GM21786 (cell line): ENCODE measurements at regions not wholly inside any gene's neighbourhood (a gene's known extent, or its start where the extent isn't known, plus 50 kb on each side); places are given as distances from the start of the nearest gene placed in this dataset.

Experiments used
- ATAC-seq: cut with Tn5 transposase; IDR thresholded peaks from one replicate; pipeline ENCODE4 v1.9.1; 2021; ENCODE audit not compliant: unreplicated experiment

DNA sequence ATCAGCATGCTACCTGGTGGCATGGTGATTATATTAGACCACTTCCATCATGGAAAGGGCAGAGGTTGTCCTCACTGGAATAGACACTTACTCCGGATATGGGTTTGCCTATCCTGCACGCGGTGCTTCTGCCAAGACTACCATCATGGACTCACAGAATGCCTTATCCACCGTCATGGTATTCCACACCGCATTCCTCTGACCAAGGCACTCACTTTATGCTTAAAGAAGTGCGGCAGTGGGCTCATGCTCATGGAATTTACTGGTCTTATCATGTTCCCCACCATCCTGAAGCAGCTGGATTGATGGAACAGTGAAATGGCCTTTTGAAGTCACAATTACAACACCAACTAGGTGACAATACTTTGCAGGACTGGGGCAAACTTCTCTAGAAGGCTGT lies 109.2 kb upstream of the DRD2 start:
- no peak for ATAC-seq

DNA sequence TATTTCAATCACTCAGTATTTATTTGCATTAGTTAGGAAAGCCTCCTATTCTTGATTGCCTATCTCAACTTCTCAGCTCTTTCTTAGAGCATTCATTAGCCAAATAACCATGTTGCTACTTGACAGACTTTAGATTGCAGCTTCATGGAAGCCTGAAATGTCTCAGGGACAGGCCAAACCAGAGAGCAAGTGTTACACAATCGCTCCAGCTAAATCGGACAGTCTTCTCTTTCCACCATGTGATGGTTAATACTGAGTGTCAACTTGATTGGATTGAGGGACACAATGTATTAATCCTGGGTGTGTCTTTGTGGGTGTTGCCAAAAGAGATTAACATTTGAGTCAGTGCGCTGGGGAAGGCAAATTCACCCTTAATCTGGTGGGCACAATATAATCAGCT lies 106.5 kb upstream of the DRD2 start:
- no peak for ATAC-seq

DNA sequence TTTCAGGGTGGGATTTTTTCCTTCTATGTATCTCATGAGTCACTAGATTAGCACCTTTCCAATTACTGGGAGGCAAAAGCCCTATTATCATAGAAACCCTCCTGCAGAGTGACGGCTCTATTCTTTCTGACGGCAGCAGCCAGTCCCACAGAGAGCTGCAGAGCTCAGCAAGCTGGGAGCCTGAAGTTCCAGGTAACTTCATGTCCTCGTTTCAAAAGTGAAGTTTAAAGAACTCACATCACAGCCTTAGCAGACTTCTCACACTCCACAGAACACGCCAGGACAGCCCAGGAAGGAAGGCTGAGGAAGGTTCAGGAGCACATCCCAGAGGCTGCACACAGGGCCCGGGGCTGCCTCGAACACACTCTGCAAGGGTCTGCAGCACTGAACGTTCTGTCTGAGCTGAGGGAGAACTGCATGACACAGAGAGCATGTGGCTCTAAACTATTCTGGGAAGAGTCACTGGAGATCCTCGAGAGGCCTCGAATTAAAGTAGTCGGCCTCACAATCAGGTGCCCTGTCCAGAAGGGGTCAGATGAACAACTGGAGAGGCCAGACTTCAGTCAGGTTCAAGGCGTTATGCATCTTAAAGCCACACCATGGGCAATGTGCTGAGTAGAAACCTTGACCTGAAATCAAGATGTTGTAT lies 104.2 kb upstream of the DRD2 start:
- ATAC-seq, result no peak

- ATAC-seq, result no peak
Measured at GRCh38 chr11:113578715-113579250, 103.6 kb upstream of the DRD2 start.

GRCh38 chr11:113578033-113578380 lies 102.8 kb upstream of the DRD2 start:
- ATAC-seq, result no peak

DNA sequence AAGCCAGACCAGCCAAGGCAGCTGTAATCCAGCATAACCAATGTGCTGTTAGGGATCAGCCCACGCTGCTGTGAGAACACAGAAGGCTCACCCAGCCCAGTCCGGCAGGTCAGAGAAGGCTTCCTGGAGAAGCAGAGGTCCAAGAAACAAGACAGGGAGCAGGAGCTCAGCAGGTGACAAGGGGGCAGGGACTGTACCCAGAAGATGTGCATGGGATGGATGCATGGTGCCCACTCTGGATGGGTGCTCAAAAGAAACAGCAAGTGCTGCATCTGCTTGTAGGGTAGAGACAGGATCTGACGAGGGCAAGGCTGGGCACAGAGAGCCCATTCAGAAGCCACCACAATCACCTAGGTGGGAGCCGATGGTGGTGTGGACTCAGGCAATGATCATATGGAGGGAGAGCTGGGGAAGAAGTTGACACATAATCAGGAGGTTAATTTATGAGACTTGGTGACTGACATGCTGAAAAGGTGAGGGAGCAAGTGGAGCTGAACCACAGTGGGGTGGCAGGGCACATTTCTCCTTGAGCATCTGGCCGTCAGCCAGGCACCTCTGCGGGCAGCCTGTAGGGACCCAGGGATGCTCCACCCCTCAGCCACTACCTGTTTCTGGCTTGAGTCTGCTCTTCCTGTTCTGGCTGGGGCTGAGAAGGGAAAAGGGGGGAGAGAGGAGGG lies 102.3 kb upstream of the DRD2 start:
- ATAC-seq, result no peak

- ATAC-seq, result no peak
Measured at GRCh38 chr11:113574586-113574985, 99.4 kb upstream of the DRD2 start.

- ATAC-seq, result no peak
Measured at GRCh38 chr11:113574171-113574570, 99.0 kb upstream of the DRD2 start.

GRCh38 chr11:113572136-113572735 lies 97.0 kb upstream of the DRD2 start:
- no peak for ATAC-seq

DNA sequence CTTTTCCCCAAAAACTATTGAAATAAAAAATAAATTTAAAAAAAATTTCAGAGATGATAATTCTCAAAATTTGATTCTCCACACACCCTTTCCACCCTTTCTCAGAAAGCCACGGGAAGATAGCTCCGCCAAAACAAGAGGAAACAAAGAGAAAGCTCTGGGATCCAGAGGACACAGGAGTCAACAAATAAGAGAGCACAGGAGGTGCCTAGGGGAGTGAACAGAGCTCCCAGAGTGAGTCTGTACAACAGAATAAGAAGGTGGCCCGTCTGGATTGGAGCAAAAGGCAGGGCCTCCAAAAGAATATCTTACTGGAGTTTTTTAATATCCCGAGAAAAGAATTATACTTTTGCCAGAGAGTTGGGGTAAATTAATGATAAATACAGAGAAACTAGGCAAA lies 96.3 kb upstream of the DRD2 start:
- ATAC-seq, result no peak

DNA sequence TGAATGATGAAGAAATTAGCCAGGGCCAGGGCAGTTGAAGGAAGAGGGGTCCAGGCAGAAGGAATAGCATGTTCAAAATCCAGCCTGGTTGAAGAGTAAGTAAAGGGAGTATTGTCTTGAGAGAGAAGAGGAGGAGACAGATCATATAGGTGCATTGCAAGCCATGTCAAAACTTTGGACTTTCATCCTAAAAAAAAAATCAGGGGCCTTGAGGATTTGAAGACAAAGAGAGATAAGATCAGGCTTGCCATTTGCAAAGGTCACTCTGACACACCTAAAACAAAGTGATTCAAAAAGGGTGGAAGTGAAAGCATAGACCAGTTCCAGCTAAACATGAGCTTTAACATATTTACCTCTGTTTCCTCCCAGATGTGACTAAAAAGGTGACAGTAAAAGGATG lies 95.7 kb upstream of the DRD2 start:
- no peak for ATAC-seq

- no peak for ATAC-seq
Measured at GRCh38 chr11:113569391-113569790, 94.2 kb upstream of the DRD2 start.

DNA sequence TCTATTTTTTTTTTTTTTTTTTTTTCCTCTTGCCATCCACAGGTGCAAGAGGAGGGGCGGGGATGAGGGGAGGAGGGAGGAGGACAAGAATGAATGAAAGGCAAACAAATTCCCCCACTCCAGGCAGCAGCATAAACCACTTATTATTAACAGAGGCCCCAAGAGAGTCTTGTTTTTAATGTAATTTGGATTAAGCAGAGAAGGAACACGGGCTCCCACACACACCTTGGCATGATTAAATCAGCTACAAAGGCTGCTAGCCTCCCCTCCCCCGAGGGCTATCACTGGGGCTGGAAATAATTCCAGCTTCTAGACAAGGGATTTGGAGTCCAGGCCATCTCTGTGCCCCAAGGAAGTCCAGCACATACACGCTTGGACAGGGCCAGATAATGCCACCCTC lies 93.4 kb upstream of the DRD2 start:
- no peak for ATAC-seq

- ATAC-seq, result no peak
Measured at GRCh38 chr11:113567867-113568544, 92.8 kb upstream of the DRD2 start.

GRCh38 chr11:113567097-113567496 lies 91.9 kb upstream of the DRD2 start:
- no peak for ATAC-seq

DNA sequence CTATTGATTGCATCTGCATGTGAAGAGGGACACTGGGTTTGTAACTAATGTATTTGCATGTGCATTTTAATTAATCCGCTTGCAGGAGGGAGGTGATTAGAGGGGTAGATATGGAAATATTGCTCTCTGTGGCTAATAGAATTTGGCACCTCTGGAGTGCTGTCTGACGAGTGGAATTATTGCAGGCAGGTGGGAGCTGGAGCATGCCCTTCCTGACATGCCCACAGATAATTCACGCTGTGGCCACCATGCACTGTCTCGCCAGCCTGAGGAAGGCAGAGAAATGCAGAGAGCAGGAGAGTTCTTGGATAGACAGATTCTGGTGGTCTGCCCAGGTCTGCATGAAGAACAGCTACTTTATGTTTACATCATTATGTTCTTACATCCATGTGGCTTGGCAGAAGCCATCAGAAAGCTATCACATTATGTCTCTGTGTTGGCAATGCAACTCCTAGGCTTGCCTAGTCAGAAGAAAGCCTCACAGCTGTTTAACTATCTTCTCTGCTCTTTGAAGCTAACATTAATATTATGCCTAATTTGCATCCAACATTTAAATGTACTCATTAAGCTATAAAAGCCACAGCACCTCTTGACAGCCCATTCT lies 89.4 kb upstream of the DRD2 start:
- ATAC-seq, result no peak

DNA sequence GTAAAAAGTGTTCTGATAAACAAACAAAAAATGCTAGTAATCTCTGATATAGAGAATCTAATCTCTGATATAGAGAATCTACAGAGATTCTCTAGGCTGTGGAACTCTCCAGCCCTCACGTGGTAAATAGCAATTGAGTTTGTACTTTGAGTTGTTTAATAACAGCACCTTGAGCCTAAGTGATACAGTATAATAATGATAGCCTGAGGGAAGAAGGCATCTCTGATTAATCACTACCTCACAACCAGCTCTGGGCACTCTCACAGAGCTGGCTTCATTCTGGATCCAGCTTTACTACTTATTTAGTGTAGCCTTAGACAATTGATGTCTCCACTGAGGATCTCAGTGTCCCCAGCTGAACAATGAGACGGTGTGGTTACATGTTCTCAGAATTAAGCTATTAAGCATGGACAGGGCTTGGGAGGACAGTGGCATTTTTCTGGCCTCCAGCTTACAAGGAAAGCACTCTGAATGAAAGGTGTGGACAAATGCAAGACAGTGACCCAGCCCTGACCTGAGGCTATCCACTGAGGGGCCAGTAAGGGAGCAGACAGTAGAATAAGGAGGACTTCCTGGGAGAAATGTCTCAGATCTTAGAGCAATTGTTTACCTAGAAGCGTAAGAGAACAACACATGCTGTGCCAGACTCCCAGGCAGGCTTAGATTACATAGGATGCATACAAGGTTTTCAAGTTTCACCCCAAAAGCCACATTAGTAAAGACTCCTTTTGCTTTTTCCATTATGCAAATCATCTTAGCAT lies 88.7 kb upstream of the DRD2 start:
- ATAC-seq, result no peak

DNA sequence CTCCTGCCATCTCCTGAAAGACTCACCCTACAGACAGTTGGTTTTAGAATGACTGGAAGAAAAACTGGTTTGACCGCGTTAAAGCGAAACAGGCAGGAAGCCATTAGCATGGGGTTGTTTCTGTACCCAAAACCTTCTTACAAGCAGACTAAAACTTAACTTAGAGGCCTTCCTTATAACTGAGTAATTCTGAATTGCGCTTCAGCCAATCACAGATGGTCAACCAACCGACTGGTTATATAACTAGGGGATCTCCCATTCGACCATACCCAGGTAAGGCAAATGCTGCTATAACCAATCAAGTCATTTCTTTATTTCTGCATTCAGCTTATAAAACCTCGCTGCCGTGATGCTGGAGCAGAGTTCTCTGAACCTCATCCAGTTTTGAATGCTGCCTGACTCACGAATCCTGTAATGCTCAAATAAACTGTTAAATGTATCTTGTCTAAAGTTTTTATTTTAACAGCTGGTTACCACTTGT lies 87.8 kb upstream of the DRD2 start:
- no peak for ATAC-seq

DNA sequence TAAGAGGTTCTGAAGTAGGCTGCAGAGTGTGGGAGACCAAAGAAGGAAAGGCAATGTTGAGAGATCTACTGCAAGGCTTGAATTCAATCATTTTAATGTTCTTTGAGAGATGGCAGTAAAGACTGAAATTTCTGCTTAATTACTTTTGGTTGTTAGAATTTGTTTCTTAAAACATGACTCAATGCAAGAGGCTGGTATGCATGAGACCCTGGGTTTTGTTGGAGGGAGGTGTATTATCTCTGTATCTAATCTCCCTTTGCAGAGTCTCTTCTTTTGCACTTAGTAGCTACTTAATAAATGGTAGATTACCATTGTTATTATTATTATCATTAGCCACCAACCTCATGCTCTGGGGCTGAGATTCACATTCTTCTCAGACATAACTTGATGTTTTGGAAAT lies 87.4 kb upstream of the DRD2 start:
- no peak for ATAC-seq

DNA sequence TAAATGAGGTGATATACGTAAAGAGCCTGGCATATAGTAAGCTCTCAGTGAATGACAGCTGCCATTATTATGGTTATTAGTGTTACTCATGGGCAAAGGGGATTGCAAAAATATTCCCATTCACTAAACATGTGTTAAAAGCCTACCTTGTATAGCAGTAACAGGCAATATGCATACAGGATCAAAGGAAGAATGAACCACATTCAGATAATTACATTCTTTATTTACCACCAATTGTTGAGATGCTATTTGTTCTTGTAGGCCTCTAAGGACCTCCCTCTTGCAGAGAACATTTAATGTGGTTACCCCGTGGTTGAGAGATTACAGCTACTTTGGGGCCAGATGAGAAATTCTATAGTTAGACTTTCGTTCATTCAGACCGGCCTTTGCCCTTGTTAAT lies 82.7 kb upstream of the DRD2 start:
- ATAC-seq, result no peak

DNA sequence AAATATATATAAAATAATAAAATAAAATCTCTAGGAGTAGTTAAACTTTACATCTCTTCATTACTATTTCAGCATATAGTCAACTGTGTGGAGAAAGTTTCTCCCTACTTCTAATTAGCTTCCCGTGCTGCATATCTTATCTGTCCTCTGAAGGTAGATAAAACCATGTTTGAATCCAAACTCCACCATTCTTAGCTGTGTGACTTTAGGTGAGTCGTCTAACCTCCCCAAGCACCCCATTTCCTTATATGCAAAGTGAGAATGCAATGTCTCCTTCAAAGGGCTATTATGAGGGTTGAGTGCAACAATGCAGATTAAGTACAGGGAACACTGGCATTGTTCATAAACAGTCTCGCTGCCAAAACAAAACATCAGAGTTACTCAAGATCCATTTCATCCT lies 80.8 kb upstream of the DRD2 start:
- no peak for ATAC-seq
